Right forelimb (tissue), 1 donor: ENCODE measurements at regions not wholly inside any gene's neighbourhood (a gene's known extent, or its start where the extent isn't known, plus 50 kb on each side); places are given as distances from the start of the nearest gene placed in this dataset.
A peak's percentile ranks its signal among the peaks of the same experiment; 100 is the strongest.
"Not testable (repeated sequence)": the region's sequence is repeated elsewhere in the genome, so short reads cannot be mapped to it uniquely, and the experiment has no call there.

Experiments
- DNase-seq: peaks from one replicate; pipeline ENCODE4 v3.0.0-alpha.2; 2018

- no peak for DNase-seq
These were observed 190.0 kb upstream of the C14orf180 start for GRCh38 chr14:104389326-104390220.

GRCh38 chr14:104390221-104390931, 189.2 kb upstream of the C14orf180 start:
- peak; percentile 30 for DNase-seq

DNA sequence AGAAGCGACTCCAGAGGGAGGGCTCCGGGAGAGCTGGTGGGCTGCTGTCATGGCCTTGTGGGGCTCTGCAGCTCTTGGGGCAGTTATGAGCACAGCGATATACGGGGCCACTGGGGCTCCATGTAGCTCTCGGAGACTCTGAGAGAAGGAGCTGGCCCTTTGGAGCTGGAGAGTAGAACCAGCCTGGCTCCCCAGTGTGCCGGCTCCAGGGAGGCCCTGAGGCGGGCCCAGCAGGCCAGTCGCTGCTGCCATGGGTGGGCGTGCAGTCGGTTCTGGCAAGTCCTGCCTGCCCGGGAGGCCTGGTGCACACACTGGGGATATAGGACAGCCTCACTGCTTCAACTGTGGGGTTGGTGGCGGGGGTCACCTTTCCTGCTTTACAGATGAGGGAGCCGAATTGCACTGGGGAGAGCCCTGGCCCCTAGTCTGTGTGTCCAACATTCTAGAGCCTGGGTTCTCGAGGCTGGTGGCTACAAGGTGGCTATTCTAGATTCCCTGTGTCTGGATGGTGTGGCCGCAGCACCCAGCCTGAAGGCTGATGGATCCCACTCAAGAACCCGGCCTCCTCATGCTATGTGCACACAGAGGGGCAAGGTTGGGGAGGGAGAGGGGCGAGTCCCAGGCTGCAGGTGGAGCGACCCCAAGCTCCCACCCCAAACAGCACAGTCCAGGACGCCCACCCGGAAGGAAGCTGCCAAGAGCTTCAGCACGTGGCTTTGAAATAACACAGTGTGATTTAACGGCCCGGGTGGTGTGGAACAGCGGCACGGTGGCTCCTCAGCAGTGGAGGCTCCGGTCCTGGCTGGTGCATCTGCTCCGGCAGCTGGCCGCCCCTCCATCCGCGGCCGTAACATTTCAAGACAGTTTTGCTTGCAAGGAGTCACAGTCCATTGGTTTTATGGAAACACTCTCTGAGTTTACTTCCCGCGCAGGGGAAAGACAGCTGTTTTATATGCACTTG, 188.3 kb upstream of the C14orf180 start:
- DNase-seq, result peak; percentile 34

DNA sequence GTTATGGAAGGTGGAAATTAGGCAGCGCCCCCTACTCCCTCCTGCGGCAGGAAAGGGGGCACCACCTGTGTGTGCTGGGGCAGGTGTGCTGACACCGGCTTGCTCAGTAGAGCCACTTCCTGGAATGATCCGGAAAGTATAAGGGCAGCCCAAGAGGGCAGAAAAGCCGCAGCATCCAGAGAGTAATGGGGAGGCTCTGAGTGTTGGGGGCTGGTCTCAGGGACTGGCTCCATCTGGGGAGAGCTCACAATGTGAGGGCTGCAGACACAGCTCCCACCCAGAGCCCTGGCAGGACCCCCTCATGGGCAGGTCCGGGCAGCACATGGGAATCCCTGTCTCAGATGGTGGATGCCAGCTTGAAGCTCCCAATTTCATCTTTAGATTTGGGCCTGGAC, 187.6 kb upstream of the C14orf180 start:
- DNase-seq, result no peak

- DNase-seq, result no peak
These were observed 187.0 kb upstream of the C14orf180 start for GRCh38 chr14:104392396-104393198.

- DNase-seq, result no peak
These were observed 186.2 kb upstream of the C14orf180 start for GRCh38 chr14:104393199-104393897.

DNA sequence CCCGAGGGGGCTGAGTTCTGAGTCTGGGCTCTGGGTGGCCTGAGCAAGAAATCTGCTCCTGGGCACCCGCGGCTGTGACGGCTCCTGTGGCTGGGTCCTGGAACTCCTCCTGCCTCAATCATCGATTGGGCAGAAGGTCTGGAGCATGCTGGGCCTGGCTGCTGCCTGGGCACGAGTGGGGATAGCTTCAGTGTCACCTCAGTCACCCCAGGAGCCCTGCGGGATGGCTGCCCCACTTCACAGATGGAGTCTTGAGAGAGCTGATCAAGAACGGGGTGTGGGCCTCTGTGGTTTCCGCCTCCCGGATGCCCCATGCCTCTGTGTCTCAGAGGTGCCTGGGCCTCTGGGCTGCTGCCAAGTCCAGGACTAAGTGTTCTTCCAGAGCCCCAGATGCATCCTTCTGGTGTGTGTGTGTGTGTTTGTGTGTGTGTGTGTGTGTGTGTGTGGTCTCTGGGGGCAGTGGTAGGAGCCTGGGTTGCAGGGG, 185.6 kb upstream of the C14orf180 start:
- no peak for DNase-seq

- DNase-seq, result no peak
These were observed 185.1 kb upstream of the C14orf180 start for GRCh38 chr14:104394409-104394851.

DNA sequence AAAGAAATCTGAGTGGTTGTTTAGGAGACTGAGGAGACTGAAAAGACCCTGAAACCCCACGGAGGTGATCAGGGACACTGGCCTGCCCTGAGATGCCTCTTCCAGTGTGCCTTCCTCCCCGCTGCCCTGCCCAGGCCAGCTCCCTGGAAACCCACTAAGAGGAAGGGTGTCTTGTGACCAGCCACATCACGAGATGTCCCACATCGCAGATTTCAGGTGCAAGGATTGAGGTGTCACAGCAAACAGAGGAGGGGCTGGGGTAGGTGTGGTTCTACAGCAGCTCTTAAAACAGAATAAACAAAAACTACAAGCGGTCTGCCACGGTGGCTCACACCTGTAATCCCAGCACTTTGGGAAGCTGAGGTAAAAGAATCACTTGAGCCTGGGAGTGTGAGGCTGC, 184.3 kb upstream of the C14orf180 start:
- DNase-seq, result no peak

GRCh38 chr14:104395941-104396681, 183.5 kb upstream of the C14orf180 start:
- no peak for DNase-seq

GRCh38 chr14:104396682-104397470, 182.7 kb upstream of the C14orf180 start:
- no peak for DNase-seq

GRCh38 chr14:104397956-104398355, 181.6 kb upstream of the C14orf180 start:
- no peak for DNase-seq

GRCh38 chr14:104398656-104399055, 180.9 kb upstream of the C14orf180 start:
- DNase-seq, result no peak

DNA sequence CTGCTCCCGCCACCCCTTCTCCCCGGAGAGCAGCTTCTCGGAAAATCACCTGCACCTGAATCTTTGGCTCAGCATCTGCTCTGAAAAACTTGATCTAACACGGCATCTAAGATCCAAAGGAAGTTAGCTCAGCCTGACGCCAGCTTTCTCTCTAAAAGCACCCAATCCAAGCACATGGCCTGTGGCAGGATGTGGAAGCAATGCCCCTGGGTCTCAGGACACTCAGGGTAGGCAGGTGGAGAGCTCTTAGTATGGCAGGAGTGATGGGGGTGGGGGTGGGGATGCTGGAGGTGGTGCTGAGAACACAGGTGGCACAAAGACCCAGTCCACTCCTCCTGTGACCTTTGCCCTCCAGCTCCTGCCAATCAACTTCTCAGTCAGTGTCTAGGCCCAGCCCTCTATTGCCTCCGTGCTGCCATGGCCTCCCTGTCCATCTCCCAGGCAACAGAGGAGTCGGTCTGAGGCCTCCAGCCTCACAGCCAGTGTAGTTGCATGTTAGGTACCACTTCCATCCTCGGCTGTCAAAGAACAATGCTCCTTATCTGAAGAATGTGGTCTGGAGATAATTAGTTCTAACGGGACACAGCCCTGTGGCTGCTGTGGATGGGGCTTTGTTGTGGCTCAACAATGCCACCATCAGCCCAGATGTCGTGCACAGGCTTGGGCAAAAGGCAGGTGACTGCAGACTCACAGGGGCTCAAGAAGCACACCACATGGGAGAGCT, 180.0 kb upstream of the C14orf180 start:
- DNase-seq, result no peak

GRCh38 chr14:104400355-104400754, 179.2 kb upstream of the C14orf180 start:
- no peak for DNase-seq

DNA sequence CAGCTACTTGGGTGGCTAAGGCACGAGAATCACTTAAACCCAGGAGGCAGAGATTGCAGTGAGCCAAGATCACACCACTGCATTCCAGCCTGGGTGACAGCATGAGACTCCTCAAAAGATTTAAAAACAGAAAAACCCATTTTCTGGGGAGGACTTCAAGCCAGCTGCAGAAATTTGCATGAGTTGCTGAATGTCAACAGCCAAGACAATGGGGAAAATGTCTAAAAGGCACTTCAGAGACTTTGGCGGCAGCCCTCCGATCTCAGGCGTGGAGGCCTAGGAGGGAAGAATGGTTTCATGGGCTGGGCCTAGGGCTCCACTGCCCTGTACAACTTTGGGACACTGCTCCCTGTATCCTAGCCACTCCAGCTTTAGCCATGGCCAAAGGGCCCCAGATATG, 177.8 kb upstream of the C14orf180 start:
- DNase-seq, result no peak

GRCh38 chr14:104402303-104402702, 177.3 kb upstream of the C14orf180 start:
- DNase-seq, result not testable (repeated sequence)

- no peak for DNase-seq
These were observed 175.9 kb upstream of the C14orf180 start for GRCh38 chr14:104403421-104404220.
